ENCODE measurements at regions not wholly inside any gene's neighbourhood (a gene's known extent, or its start where the extent isn't known, plus 50 kb on each side); places are given as distances from the start of the nearest gene placed in this dataset.

DNA sequence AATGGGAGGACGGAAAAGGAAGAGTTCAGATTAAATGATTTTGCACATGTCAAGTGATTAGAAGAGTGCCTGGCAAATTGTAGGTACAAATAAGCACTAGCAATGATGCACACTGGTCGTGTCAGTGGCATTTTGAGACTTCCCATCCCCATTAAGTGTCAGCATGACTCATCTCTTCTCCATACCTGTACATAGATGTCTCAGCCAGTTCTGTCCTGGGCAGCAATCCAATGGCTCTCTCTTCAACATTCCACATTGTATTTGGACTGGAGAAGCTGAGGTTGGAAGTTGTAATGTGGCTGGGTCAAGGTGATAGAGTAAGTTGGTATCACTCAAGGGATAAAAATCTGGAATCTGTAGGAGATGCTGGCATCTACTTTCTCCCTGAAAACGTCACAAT lies 742.7 kb downstream of the VRK1 start:
- TF ChIP-seq POLR2A (IDR thresholded peaks at IDR 0.05; ENCODE audit: low read length) (no peak), GATA1 (IDR thresholded peaks at IDR 0.05; ENCODE audit: low read depth, low read length) (no peak)

Data from erythroblast (primary cell).